Thymus (tissue), 11 donors: ENCODE measurements at regions not wholly inside any gene's neighbourhood (a gene's known extent, or its start where the extent isn't known, plus 50 kb on each side); places are given as distances from the start of the nearest gene placed in this dataset.

Experiments
- DNase-seq, 9 donors: peaks; one replicate each; pipeline ENCODE4 v3.0.0-alpha.2; 2013; ENCODE audit warnings: low spot score in 9 of 9, low read depth in 6 of 9, missing footprints in 1 of 9
- H3K27ac ChIP-seq, 2 donors: one replicate each; pipeline ENCODE4 v1.5.1; 2013; ENCODE audit warnings: control low read depth in 1 of 2, low read depth in 1 of 2, low read length in 1 of 2, mild to moderate bottlenecking in 1 of 2, moderate library complexity in 1 of 2
- H3K27me3 ChIP-seq, 2 donors: one replicate each; pipeline ENCODE4 v1.5.1; 2013; ENCODE audit warnings: low read length in 1 of 2; ENCODE audit not compliant: control insufficient read depth in 2 of 2, insufficient read depth in 1 of 2
- H3K36me3 ChIP-seq, 2 donors: one replicate each; pipeline ENCODE4 v1.5.1; 2013; ENCODE audit warnings: low read length in 1 of 2, mild to moderate bottlenecking in 1 of 2, moderate library complexity in 1 of 2; ENCODE audit not compliant: control insufficient read depth in 2 of 2, insufficient read depth in 2 of 2
- H3K4me1 ChIP-seq, 2 donors: one replicate each; pipeline ENCODE4 v1.5.1; 2013; ENCODE audit warnings: low read length in 2 of 2; ENCODE audit not compliant: control insufficient read depth in 2 of 2, insufficient read depth in 2 of 2
- H3K4me3 ChIP-seq, 2 donors: one replicate each; pipeline ENCODE4 v1.5.1; 2013; ENCODE audit warnings: low read length in 2 of 2, control low read depth in 1 of 2, mild to moderate bottlenecking in 1 of 2
- H3K9me3 ChIP-seq, 2 donors: one replicate each; pipeline ENCODE4 v1.5.1; 2013; ENCODE audit warnings: low read length in 1 of 2, mild to moderate bottlenecking in 1 of 2; ENCODE audit not compliant: control insufficient read depth in 2 of 2, insufficient read depth in 1 of 2
- WGBS: extraction: QIAGEN DNeasy Blood & Tissue Kit; methylation state at CpG from one replicate; pipeline ENCODE4 v1.1.7; 2013; 5-methylcytosine and 5-hydroxymethylcytosine counted together
- donor health status: healthy.

GRCh38 chr12:118467641-118468305, 91.4 kb downstream of the SUDS3 start:
- no peak for DNase-seq
- Histone ChIP-seq H3K36me3 (no peaks in the 10 kb centered on the region), H3K4me1 (no peaks in the 10 kb centered on the region), H3K9me3 (no peaks in the 10 kb centered on the region), H3K27ac (no peak overlapping the region), H3K27me3 (no peaks in the 10 kb centered on the region), H3K4me3 (no peak overlapping the region)
- WGBS: 94% methylated on average over 3 of the region's 3 CpGs

- Histone ChIP-seq H3K4me1 (no peaks in the 10 kb centered on the region), H3K27me3 (no peaks in the 10 kb centered on the region), H3K36me3 (no peaks in the 10 kb centered on the region), H3K27ac (no peak overlapping the region), H3K4me3 (no peak overlapping the region), H3K9me3 (no peaks in the 10 kb centered on the region)
- DNase-seq: no peak
- 95% methylated on average over 1 of the region's 1 CpG for WGBS
These were observed 96.6 kb downstream of the SUDS3 start for GRCh38 chr12:118472940-118473339.

DNA sequence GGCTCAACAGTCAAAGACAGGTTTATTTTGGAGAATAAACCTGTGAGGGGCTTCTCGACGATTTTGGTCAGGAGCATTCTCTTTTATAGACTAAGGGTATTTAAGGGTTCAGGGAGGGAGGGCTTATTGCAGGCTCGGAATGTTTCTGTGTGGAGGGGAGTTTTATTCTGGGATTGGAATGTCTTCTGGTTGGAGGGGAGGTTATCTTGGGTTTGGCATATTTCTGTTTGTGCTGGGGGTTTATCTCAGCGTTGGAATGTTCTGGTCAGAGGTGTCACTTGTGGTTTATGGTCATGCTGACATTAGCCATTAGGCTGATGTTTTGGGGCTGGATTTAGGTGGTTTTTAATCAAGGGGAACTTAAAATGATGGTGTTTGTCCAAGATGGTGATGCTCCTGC, 103.9 kb downstream of the SUDS3 start:
- Histone ChIP-seq H3K4me3 (no peak overlapping the region), H3K27ac (no peak overlapping the region), H3K27me3 (no peaks in the 10 kb centered on the region), H3K9me3 (no peaks in the 10 kb centered on the region), H3K4me1 (no peaks in the 10 kb centered on the region), H3K36me3 (no peaks in the 10 kb centered on the region)
- 94% methylated on average over 4 of the region's 4 CpGs for WGBS
- DNase-seq: no peak

DNA sequence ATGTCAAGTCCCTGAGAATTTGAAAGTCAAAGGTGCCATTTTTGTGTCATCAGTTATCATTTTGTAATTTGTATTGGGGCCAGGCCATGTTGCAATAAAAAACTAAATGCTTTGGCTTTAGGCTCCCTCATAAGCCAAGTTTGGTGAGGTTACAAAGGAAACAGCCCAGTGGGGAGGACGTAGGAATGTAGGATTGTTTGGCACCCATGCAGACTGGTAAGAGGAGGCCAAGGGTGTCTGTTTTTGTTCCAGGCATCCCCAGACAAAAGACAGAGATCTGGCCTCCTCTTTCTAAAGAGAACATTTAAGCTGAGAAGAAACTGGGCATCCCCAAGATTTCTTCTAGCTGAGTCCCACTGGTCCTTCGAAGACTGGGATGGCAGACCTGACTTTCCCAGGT, 111.7 kb downstream of the SUDS3 start:
- no peaks in the 10 kb centered on the region for H3K27me3 ChIP-seq
- WGBS: 83% methylated on average over 2 of the region's 2 CpGs
- no peaks in the 10 kb centered on the region for H3K4me1 ChIP-seq
- no peaks in the 10 kb centered on the region for H3K36me3 ChIP-seq
- DNase-seq: no peak
- no peak overlapping the region for H3K4me3 ChIP-seq
- no peak overlapping the region for H3K27ac ChIP-seq
- no peaks in the 10 kb centered on the region for H3K9me3 ChIP-seq

DNA sequence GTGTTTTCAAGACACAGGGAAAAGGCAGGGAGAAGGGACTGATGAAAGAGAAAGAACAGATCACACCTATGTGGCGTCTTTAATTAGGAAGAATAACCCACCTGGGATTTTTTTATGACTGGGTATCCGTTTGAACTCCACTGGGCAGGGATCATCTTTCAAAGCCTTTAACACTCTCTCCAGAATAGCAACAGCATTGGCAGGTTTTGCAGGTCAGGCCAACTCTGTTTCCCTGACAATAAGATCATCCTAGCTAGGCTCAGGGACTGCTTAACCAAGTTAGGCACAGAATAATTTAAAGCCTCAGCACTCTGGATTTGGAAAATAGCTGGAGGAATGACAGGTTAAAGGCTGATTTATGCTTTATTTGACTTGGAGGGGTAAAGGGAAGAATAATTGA, 117.6 kb downstream of the SUDS3 start:
- WGBS: 5% methylated on average over 2 of the region's 2 CpGs
- DNase-seq: no peak
- Histone ChIP-seq H3K27me3 (no peaks in the 10 kb centered on the region), H3K9me3 (no peaks in the 10 kb centered on the region), H3K27ac (no peak overlapping the region), H3K4me1 (no peaks in the 10 kb centered on the region), H3K36me3 (no peaks in the 10 kb centered on the region), H3K4me3 (no peak overlapping the region)

GRCh38 chr12:118494776-118495175, 118.4 kb downstream of the SUDS3 start:
- Histone ChIP-seq H3K36me3 (no peaks in the 10 kb centered on the region), H3K27me3 (no peaks in the 10 kb centered on the region), H3K27ac (no peak overlapping the region), H3K4me1 (no peaks in the 10 kb centered on the region), H3K9me3 (no peaks in the 10 kb centered on the region), H3K4me3 (no peak overlapping the region)
- 91% methylated on average over 3 of the region's 3 CpGs for WGBS
- DNase-seq: no peak

DNA sequence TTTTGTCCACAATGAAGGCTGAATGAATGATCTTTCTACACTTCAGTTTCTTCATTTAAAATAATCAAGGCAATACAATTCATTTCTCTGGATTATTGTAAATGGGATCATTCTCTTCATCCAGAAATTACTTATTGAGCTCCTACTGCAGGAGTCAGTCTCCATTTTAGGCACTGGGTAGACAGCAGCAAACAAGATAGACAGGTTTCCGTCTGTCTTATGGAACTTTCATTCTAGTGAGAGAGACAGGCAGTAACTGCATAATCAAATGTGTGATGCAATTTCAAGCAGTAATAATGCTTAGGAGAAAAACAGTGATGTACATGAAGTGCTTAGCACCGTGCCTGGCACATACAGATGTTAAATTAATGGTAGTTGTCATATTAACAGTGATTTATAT, 118.9 kb downstream of the SUDS3 start:
- 79% methylated on average over 2 of the region's 2 CpGs for WGBS

DNA sequence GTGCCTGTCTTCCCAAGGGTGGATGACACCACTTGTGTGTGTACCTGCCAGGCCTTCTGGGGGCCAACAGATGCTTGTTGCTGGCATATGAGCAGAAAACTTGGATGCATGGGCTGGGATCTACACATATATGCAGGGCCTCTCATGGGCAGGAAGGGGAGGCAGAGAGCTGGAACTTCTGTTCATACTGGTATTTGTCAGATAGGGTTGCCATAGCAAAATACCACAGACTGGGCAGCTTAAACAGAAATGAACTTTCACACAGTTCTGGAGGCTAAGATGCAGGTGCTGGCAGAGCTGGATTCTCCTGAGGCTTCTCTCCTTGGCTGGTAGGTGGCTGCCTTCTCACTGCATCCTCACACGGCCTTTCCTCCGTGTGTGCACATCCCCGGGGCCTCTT, 121.8 kb downstream of the SUDS3 start:
- H3K27ac ChIP-seq: no peak overlapping the region
- H3K9me3 ChIP-seq: no peaks in the 10 kb centered on the region
- no peaks in the 10 kb centered on the region for H3K4me1 ChIP-seq
- DNase-seq: no peak
- H3K27me3 ChIP-seq: no peaks in the 10 kb centered on the region
- 86% methylated on average over 3 of the region's 3 CpGs for WGBS
- no peak overlapping the region for H3K4me3 ChIP-seq
- H3K36me3 ChIP-seq: no peaks in the 10 kb centered on the region

More for the DNA sequence above, 118.9 kb downstream of the SUDS3 start:
- Histone ChIP-seq H3K36me3 (no peaks in the 10 kb centered on the region), H3K4me3 (no peak overlapping the region), H3K9me3 (no peaks in the 10 kb centered on the region), H3K4me1 (no peaks in the 10 kb centered on the region), H3K27me3 (no peaks in the 10 kb centered on the region), H3K27ac (no peak overlapping the region)
- no peak for DNase-seq

DNA sequence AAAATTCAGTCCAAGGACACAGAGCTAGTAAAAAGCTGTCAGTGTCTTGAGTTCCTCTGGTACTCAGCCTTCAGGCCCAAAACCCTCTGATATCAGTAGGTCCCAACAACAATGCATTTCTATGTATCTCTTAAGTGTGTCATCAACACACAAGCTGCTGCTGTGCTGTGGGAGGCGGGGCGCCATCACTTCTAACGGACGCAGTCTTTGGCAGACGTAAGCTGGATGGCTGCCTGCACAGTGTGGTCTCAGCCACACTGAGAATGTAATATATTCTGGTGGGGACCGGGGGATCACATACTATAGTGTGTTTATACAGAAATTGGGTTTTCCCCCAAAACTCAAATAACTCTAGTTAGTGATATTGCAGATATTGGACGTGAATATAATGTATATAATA, 123.9 kb downstream of the SUDS3 start:
- Histone ChIP-seq H3K4me1 (no peaks in the 10 kb centered on the region), H3K9me3 (no peaks in the 10 kb centered on the region), H3K4me3 (no peak overlapping the region), H3K27me3 (no peaks in the 10 kb centered on the region), H3K36me3 (no peaks in the 10 kb centered on the region), H3K27ac (no peak overlapping the region)
- DNase-seq: no peak
- WGBS: 86% methylated on average over 7 of the region's 7 CpGs

DNA sequence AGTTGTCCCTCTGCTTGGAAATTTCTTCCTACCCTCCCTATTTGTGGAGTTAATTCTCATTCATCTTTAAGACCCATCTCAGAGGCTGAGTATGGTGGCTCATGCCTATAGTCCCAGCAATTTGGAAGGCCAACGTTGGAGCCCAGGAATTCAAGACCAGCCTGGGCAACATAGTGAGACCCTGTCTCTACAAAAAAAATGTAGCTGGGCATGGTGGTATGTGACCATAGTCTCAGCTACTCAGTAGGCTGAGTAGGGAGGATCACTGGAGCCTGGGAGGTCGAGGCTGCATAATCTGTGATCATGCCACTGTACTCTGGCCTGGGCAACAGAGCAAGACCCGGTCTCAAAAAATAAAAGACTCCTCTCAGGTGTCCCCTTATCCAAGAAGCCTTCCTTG, 125.1 kb downstream of the SUDS3 start:
- Histone ChIP-seq H3K4me1 (no peaks in the 10 kb centered on the region), H3K36me3 (no peaks in the 10 kb centered on the region), H3K27me3 (no peaks in the 10 kb centered on the region), H3K27ac (no peak overlapping the region), H3K9me3 (no peaks in the 10 kb centered on the region), H3K4me3 (no peak overlapping the region)
- WGBS: 80% methylated on average over 3 of the region's 3 CpGs
- DNase-seq: no peak
